GM23338 (cell line): ENCODE measurements at regions not wholly inside any gene's neighbourhood (a gene's known extent, or its start where the extent isn't known, plus 50 kb on each side); places are given as distances from the start of the nearest gene placed in this dataset.

Experiments
- EZH2 ChIP-seq: fragments of 200-600 bp; sonication (generic); IDR thresholded peaks from one replicate; pipeline ENCODE4 v1.8.0; 2017; ENCODE audit warnings: antibody characterized with exemption, mild to moderate bottlenecking, low read depth; ENCODE audit not compliant: unreplicated experiment
- EZH2phosphoT487 ChIP-seq: fragments of 200-600 bp; sonication (generic); IDR thresholded peaks from one replicate; pipeline ENCODE4 v1.8.1; 2018; ENCODE audit warnings: antibody characterized with exemption; ENCODE audit not compliant: unreplicated experiment
- POLR2AphosphoS5 ChIP-seq: IDR thresholded peaks from 2 replicates; pipeline ENCODE4 v1.6.1; 2016; ENCODE audit warnings: antibody characterized with exemption, low read depth
- TF ChIP-seq, protein P1 (sequence below), 2 experiments: fragments of 200-600 bp in 1 of 2; sonication (generic) in 1 of 2; conservative IDR thresholded peaks; 2 replicates each; pipeline versions ENCODE4 v1.5.1 to v1.6.1; 2016 to 2017; ENCODE audit warnings: antibody characterized with exemption in 2 of 2, low read depth in 2 of 2, mild to moderate bottlenecking in 2 of 2, moderate library complexity in 1 of 2
- TF ChIP-seq, protein P2 (sequence below): IDR thresholded peaks from one replicate; pipeline ENCODE4 v1.6.1; 2018; ENCODE audit warnings: antibody characterized with exemption; ENCODE audit not compliant: unreplicated experiment

DNA sequence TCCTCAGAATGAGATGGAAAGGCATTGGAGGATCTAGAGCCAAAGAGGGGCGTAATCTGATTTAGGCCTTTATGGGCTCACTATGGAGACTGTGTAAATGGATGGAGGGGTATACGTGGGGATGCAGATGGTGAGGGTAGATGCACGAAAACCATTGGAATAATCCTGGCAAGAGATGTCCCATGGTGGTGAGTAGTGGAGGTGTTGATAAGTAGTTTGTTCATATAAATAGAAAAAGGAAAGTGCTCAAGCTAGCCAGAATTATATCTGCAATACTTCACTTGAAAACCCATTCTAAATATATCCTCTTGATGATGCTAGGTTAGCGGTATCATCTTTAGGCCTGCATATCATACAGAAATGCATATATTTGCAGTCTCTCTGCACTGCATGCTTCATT is 459.7 kb downstream of the CDH2 start:
- TF ChIP-seq, protein P1, sequence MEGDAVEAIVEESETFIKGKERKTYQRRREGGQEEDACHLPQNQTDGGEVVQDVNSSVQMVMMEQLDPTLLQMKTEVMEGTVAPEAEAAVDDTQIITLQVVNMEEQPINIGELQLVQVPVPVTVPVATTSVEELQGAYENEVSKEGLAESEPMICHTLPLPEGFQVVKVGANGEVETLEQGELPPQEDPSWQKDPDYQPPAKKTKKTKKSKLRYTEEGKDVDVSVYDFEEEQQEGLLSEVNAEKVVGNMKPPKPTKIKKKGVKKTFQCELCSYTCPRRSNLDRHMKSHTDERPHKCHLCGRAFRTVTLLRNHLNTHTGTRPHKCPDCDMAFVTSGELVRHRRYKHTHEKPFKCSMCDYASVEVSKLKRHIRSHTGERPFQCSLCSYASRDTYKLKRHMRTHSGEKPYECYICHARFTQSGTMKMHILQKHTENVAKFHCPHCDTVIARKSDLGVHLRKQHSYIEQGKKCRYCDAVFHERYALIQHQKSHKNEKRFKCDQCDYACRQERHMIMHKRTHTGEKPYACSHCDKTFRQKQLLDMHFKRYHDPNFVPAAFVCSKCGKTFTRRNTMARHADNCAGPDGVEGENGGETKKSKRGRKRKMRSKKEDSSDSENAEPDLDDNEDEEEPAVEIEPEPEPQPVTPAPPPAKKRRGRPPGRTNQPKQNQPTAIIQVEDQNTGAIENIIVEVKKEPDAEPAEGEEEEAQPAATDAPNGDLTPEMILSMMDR (conservative IDR thresholded peaks at IDR 0.05; ENCODE audit: low read depth in 2 of 2): no peak
- TF ChIP-seq POLR2AphosphoS5 (no peak), EZH2 (no peak), EZH2phosphoT487 (no peak)
- TF ChIP-seq, protein P2, sequence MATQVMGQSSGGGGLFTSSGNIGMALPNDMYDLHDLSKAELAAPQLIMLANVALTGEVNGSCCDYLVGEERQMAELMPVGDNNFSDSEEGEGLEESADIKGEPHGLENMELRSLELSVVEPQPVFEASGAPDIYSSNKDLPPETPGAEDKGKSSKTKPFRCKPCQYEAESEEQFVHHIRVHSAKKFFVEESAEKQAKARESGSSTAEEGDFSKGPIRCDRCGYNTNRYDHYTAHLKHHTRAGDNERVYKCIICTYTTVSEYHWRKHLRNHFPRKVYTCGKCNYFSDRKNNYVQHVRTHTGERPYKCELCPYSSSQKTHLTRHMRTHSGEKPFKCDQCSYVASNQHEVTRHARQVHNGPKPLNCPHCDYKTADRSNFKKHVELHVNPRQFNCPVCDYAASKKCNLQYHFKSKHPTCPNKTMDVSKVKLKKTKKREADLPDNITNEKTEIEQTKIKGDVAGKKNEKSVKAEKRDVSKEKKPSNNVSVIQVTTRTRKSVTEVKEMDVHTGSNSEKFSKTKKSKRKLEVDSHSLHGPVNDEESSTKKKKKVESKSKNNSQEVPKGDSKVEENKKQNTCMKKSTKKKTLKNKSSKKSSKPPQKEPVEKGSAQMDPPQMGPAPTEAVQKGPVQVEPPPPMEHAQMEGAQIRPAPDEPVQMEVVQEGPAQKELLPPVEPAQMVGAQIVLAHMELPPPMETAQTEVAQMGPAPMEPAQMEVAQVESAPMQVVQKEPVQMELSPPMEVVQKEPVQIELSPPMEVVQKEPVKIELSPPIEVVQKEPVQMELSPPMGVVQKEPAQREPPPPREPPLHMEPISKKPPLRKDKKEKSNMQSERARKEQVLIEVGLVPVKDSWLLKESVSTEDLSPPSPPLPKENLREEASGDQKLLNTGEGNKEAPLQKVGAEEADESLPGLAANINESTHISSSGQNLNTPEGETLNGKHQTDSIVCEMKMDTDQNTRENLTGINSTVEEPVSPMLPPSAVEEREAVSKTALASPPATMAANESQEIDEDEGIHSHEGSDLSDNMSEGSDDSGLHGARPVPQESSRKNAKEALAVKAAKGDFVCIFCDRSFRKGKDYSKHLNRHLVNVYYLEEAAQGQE: no peak
